ENCODE measurements at regions not wholly inside any gene's neighbourhood (a gene's known extent, or its start where the extent isn't known, plus 50 kb on each side); places are given as distances from the start of the nearest gene placed in this dataset.

- peak in 2 of 56 donors; percentile 5 to 22 for DNase-seq
Observed at GRCh38 chr6:165729307-165729936, 66.4 kb upstream of the PDE10A start.

GRCh38 chr6:165728216-165728615 is 65.2 kb upstream of the PDE10A start:
- no peak for DNase-seq

DNA sequence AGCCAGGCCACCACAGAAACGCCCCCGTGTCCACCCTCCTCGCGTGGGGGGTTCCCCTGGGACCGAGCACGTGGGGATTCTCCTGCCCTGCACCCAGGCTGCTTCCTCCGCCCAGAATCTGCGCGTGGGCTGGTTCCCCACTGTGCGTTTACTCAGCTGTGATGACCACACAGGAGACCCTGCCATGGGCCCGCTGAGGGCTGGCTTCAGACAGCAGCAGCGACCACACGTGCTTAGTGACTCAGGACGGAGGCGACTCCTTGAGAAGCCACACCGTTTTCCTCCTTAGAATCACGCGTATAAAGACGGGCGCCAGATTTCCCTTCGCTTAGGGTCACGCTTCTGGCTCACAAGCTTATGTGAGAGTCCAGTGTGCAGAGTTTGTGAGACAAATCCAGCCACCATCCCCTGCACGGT is 63.9 kb upstream of the PDE10A start:
- no peak for DNase-seq

GRCh38 chr6:165726290-165726875 is 63.3 kb upstream of the PDE10A start:
- no peak for DNase-seq

GRCh38 chr6:165725201-165725600 is 62.2 kb upstream of the PDE10A start:
- DNase-seq: no peak

DNA sequence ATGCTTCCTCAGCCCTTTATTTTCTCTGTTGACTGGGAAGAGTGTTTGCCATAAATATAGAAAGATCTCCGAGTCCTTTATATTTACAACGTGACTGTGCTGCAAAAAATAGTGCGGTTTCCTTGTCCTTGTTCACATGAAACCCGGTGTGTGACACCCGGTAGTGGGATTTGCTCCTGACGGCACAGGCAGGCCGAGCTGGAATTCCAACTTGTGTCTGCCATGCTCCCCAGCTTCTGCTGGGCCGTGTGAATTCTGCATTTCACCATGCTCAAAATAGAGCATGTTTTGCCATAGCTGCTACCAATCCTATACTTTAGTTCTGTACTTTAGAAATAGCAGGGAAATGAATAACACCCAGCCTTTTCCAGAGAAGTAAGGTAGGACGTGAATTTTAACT is 60.3 kb upstream of the PDE10A start:
- no peak for DNase-seq

DNA sequence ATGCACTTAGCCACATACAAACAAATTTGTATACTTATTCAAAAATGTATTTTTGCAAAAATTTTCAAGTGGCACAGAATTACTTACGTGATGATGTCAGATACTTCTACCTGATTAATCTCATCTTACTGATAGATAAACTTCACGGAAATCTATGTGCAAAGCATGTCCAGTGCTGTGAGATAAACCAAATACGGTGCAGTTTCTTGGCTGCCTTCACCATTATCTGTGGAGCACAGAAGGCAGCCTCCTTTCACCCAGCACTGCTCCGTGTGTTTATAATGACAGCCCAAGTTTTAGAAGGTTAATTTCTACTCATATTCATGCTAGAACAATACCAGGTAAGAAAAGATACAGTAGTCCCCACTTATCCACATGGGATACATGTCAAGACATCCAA is 59.0 kb upstream of the PDE10A start:
- no peak for DNase-seq

- no peak for DNase-seq
Observed at GRCh38 chr6:165721356-165721755, 58.3 kb upstream of the PDE10A start.

- DNase-seq: no peak
Observed at GRCh38 chr6:165718491-165718891, 55.5 kb upstream of the PDE10A start.

- DNase-seq: no peak
Observed at GRCh38 chr6:165717732-165718465, 54.9 kb upstream of the PDE10A start.

GRCh38 chr6:165716886-165717285 is 53.8 kb upstream of the PDE10A start:
- DNase-seq: no peak

DNA sequence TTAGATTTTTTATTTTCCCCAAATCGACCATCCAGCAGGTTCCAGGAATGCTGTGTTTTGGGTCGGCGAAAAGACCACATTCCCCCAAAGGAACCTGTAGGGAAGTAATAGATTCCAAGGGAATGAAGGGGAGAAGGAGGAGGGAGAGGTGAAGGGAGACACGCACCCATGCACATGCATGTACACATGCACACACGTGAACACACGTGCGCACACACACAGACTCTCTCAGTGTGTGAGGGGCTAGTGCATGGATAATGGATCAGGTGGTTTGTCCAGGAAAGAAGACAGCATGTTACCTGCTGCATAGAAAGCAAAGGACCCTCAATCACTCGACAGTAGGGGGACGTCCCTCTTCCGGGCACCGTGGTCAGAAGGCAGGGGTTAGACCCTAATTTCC is 52.4 kb upstream of the PDE10A start:
- no peak for DNase-seq

- DNase-seq: no peak
Observed at GRCh38 chr6:165714907-165715306, 51.9 kb upstream of the PDE10A start.

GRCh38 chr6:165713845-165714466 is 50.9 kb upstream of the PDE10A start:
- no peak for DNase-seq

Data from amygdala (tissue), 56 donors.